Neutrophil (primary cell): ENCODE measurements at regions not wholly inside any gene's neighbourhood (a gene's known extent, or its start where the extent isn't known, plus 50 kb on each side); places are given as distances from the start of the nearest gene placed in this dataset.

Source experiments
- H3K27ac ChIP-seq: fragments of 200-600 bp; sonication (generic); 2 replicates; pipeline ENCODE4 v1.5.1; 2016; ENCODE audit warnings: mild to moderate bottlenecking, moderate library complexity
- H3K27me3 ChIP-seq: fragments of 200-600 bp; sonication (generic); 2 replicates; pipeline ENCODE4 v1.6.0; 2016; ENCODE audit warnings: mild to moderate bottlenecking
- H3K36me3 ChIP-seq: fragments of 200-600 bp; sonication (generic); 2 replicates; pipeline ENCODE4 v1.5.1; 2017
- H3K4me1 ChIP-seq, 2 experiments: fragments of 200-600 bp in 1 of 2; sonication (generic) in 1 of 2; 1 replicate in 1 of 2; 2 replicates in 1 of 2; pipeline versions ENCODE4 v1.5.1 to v1.6.1; 2013 to 2016; ENCODE audit warnings: low read depth in 1 of 2, low read length in 1 of 2, mild to moderate bottlenecking in 1 of 2, moderate library complexity in 1 of 2; ENCODE audit not compliant: control insufficient read depth in 1 of 2, insufficient read depth in 1 of 2
- H3K4me3 ChIP-seq, 2 experiments: fragments of 200-600 bp in 1 of 2; sonication (generic) in 1 of 2; 1 replicate in 1 of 2; 2 replicates in 1 of 2; pipeline ENCODE4 v1.5.1; 2013 to 2016; ENCODE audit warnings: low read depth in 1 of 2, low read length in 1 of 2, mild to moderate bottlenecking in 1 of 2, moderate library complexity in 1 of 2
- H3K9me3 ChIP-seq: fragments of 200-600 bp; sonication (generic); 2 replicates; pipeline ENCODE4 v1.5.1; 2016
- TF ChIP-seq, protein P1 (sequence below): fragments of 200-600 bp; sonication (generic); IDR thresholded peaks from 2 replicates; pipeline ENCODE4 v1.5.1; 2016; ENCODE audit warnings: antibody characterized with exemption

DNA sequence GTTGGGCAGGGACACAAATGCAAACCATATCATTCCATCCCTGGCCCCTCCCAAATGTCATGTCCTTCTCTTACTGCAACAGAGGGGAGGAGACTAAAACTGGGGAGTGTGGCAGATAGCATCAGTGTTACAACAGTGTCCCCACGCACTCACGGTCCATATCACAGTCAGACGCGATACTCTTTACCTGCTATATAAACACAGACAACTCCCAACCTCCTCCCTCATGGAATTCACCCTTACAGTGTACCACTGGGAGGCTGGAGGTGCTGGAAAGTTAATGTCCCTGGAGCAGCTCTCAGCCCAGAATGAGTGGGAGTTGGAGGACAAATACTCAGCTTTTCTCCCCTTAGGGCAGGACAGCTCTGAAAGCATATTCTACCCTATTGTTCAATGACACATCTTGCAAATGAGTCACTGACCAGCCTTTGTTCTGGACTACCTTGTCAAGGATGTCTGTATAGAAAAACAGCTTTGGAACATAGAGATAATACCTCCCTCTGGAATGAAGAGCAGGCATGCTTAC is 445.9 kb downstream of the SETD4 start:
- H3K4me1 ChIP-seq, result peaks cover 0 to 13% of the 10 kb centered on the region in 2 experiments
- no peaks in the 10 kb centered on the region for H3K9me3 ChIP-seq
- H3K4me3 ChIP-seq, result no peak overlapping the region
- TF ChIP-seq, protein P1, sequence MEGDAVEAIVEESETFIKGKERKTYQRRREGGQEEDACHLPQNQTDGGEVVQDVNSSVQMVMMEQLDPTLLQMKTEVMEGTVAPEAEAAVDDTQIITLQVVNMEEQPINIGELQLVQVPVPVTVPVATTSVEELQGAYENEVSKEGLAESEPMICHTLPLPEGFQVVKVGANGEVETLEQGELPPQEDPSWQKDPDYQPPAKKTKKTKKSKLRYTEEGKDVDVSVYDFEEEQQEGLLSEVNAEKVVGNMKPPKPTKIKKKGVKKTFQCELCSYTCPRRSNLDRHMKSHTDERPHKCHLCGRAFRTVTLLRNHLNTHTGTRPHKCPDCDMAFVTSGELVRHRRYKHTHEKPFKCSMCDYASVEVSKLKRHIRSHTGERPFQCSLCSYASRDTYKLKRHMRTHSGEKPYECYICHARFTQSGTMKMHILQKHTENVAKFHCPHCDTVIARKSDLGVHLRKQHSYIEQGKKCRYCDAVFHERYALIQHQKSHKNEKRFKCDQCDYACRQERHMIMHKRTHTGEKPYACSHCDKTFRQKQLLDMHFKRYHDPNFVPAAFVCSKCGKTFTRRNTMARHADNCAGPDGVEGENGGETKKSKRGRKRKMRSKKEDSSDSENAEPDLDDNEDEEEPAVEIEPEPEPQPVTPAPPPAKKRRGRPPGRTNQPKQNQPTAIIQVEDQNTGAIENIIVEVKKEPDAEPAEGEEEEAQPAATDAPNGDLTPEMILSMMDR, result no peak
- H3K27ac ChIP-seq, result no peak overlapping the region
- H3K27me3 ChIP-seq, result no peaks in the 10 kb centered on the region
- H3K36me3 ChIP-seq, result no peaks in the 10 kb centered on the region

- Histone ChIP-seq H3K4me3 (no peak overlapping the region), H3K4me1 (peaks cover 0 to 13% of the 10 kb centered on the region in 2 experiments), H3K27ac (no peak overlapping the region), H3K9me3 (no peaks in the 10 kb centered on the region), H3K27me3 (no peaks in the 10 kb centered on the region), H3K36me3 (no peaks in the 10 kb centered on the region)
- TF ChIP-seq, protein P1, result no peak
Measured at GRCh38 chr21:35611708-35612132, 448.6 kb downstream of the SETD4 start.

GRCh38 chr21:35609263-35609662 is 451.1 kb downstream of the SETD4 start:
- H3K27ac ChIP-seq, result no peak overlapping the region
- no peaks in the 10 kb centered on the region for H3K27me3 ChIP-seq
- TF ChIP-seq, protein P1, result no peak
- H3K36me3 ChIP-seq, result no peaks in the 10 kb centered on the region
- H3K9me3 ChIP-seq, result no peaks in the 10 kb centered on the region
- H3K4me1 ChIP-seq, result peaks cover 0 to 18% of the 10 kb centered on the region in 2 experiments
- no peak overlapping the region for H3K4me3 ChIP-seq

GRCh38 chr21:35607406-35607805 is 452.9 kb downstream of the SETD4 start:
- no peak overlapping the region for H3K4me3 ChIP-seq
- TF ChIP-seq, protein P1, result no peak
- H3K27ac ChIP-seq, result no peak overlapping the region
- peaks cover 0 to 16% of the 10 kb centered on the region in 2 experiments for H3K4me1 ChIP-seq
- no peaks in the 10 kb centered on the region for H3K9me3 ChIP-seq
- H3K36me3 ChIP-seq, result no peaks in the 10 kb centered on the region
- H3K27me3 ChIP-seq, result no peaks in the 10 kb centered on the region

GRCh38 chr21:35606578-35606977 is 453.7 kb downstream of the SETD4 start:
- Histone ChIP-seq H3K4me1 (peaks cover 0 to 16% of the 10 kb centered on the region in 2 experiments), H3K4me3 (no peak overlapping the region), H3K9me3 (no peaks in the 10 kb centered on the region), H3K27me3 (no peaks in the 10 kb centered on the region), H3K27ac (no peak overlapping the region), H3K36me3 (no peaks in the 10 kb centered on the region)
- TF ChIP-seq, protein P1, result no peak
